Lung (tissue), 11 donors: ENCODE measurements at regions not wholly inside any gene's neighbourhood (a gene's known extent, or its start where the extent isn't known, plus 50 kb on each side); places are given as distances from the start of the nearest gene placed in this dataset.

ENCODE experiments used
- ATAC-seq: fragments of 200-7000 bp; cut with Tn5 transposase; one replicate; pipeline ENCODE4 v1.9.1; 2020; ENCODE audit warnings: moderate number of reproducible peaks; ENCODE audit not compliant: insufficient read depth, low FRiP score
- DNase-seq, 3 donors: peaks; one replicate each; pipeline ENCODE4 v3.0.0-alpha.2; 2013 to 2017
- H3K27ac ChIP-seq, 2 donors: one replicate each; pipeline ENCODE4 v1.5.1; 2013; ENCODE audit warnings: mild to moderate bottlenecking in 2 of 2, moderate library complexity in 2 of 2, control low read depth in 1 of 2, inconsistent platforms in 1 of 2, low read depth in 1 of 2, low read length in 1 of 2
- H3K27me3 ChIP-seq, 3 donors: one replicate each; pipeline ENCODE4 v1.5.1; 2013; ENCODE audit warnings: low read length in 2 of 3; ENCODE audit not compliant: control insufficient read depth in 3 of 3, insufficient read depth in 3 of 3
- H3K36me3 ChIP-seq, 4 donors: one replicate each; pipeline ENCODE4 v1.5.1; 2013; ENCODE audit warnings: low read length in 4 of 4, mild to moderate bottlenecking in 1 of 4, moderate library complexity in 1 of 4; ENCODE audit not compliant: control insufficient read depth in 4 of 4, insufficient read depth in 4 of 4
- H3K4me1 ChIP-seq, 5 donors: one replicate each; pipeline ENCODE4 v1.5.1; 2013; ENCODE audit warnings: low read length in 5 of 5, mild to moderate bottlenecking in 2 of 5, moderate library complexity in 1 of 5; ENCODE audit not compliant: control insufficient read depth in 5 of 5, insufficient read depth in 5 of 5
- H3K4me3 ChIP-seq: one replicate; pipeline ENCODE4 v1.5.1; 2013; ENCODE audit warnings: mild to moderate bottlenecking, control low read depth, moderate library complexity
- H3K9ac ChIP-seq, 2 donors: one replicate each; pipeline ENCODE4 v1.5.1; 2013; ENCODE audit warnings: low read length in 2 of 2, control low read depth in 1 of 2; ENCODE audit not compliant: insufficient read depth in 1 of 2
- H3K9me3 ChIP-seq, 4 donors: one replicate each; pipeline ENCODE4 v1.5.1; 2013; ENCODE audit warnings: low read length in 3 of 4, mild to moderate bottlenecking in 1 of 4, moderate library complexity in 1 of 4; ENCODE audit not compliant: control insufficient read depth in 4 of 4, insufficient read depth in 3 of 4
- CTCF ChIP-seq: IDR thresholded peaks from 2 replicates; pipeline ENCODE4 v1.5.1; 2012; ENCODE audit warnings: mild to moderate bottlenecking; ENCODE audit errors: control extremely low read depth, extremely low read depth
- WGBS, 2 donors: extraction: QIAGEN DNeasy Blood & Tissue Kit; methylation state at CpG; one replicate each; pipeline ENCODE4 v1.1.7; 2013; 5-methylcytosine and 5-hydroxymethylcytosine counted together
- donor health status: control.
- donor health status: control.
- donor health status: Bipolar disorder and iron deficiency.
- donor health status: healthy.
- donor health status: DM: yes; HTN: yes; CAD: no.

GRCh38 chr16:49972280-49972679 is 52.7 kb upstream of the CNEP1R1 start:
- ATAC-seq (no peak), DNase-seq (no peak)
- Histone ChIP-seq H3K4me3 (no peak overlapping the region), H3K4me1 (peaks cover 0 to 5% (median 0%) of the 10 kb centered on the region in 5 donors), H3K9ac (no peak overlapping the region), H3K27ac (no peak overlapping the region), H3K36me3 (no peaks in the 10 kb centered on the region), H3K9me3 (no peaks in the 10 kb centered on the region), H3K27me3 (no peaks in the 10 kb centered on the region)
- WGBS, 2 donors = 60 to 80% methylated on average over 5 of the region's 5 CpGs
- no peak for TF ChIP-seq CTCF

- no peaks in the 10 kb centered on the region for H3K27me3 ChIP-seq
- H3K9ac ChIP-seq = no peak overlapping the region
- H3K4me1 ChIP-seq = peaks cover 0 to 3% (median 0%) of the 10 kb centered on the region in 5 donors
- peaks cover 0 to 2% (median 0%) of the 10 kb centered on the region in 4 donors for H3K9me3 ChIP-seq
- H3K27ac ChIP-seq = no peak overlapping the region
- no peak for TF ChIP-seq CTCF
- peak in 1 of 3 donors; percentile 27 for DNase-seq
- no peaks in the 10 kb centered on the region for H3K36me3 ChIP-seq
- WGBS, 2 donors = 73 to 80% methylated on average over 9 of the region's 9 CpGs
- no peak for ATAC-seq
- H3K4me3 ChIP-seq = no peak overlapping the region
Measured at GRCh38 chr16:49972961-49973360, 52.1 kb upstream of the CNEP1R1 start.
